ENCODE measurements at regions not wholly inside any gene's neighbourhood (a gene's known extent, or its start where the extent isn't known, plus 50 kb on each side); places are given as distances from the start of the nearest gene placed in this dataset.

DNA sequence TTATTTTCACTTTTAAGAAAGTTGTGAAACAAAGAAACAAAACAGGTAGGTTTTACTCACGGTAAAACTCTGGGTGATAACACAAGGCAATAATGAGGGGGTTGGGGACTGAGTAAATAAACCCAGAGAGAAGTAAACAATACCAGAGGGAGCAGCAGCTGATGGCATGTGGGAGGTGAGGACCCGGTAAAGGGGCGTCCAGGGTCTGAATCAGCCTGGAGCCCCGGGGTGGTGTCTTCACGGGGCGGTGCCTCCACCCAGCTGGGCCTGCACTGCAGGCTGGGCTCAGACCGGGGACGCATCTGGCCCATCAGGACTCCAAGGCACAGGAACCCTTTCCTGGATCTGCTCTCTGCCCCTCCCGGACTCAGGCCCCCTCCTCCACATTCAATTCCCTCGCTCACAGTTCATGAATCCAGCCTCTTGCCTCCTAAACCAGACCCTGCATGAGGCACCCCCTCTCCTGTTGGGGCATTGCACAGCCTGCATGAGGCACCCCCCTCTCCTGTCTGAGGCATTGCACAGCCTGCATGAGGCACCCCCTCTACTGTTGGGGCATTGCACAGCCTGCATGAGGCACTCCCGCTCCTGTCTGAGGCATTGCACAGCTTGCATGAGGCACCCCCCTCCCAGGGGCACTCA lies 73.9 kb upstream of the MFGE8 start:
- TF ChIP-seq, protein P1, sequence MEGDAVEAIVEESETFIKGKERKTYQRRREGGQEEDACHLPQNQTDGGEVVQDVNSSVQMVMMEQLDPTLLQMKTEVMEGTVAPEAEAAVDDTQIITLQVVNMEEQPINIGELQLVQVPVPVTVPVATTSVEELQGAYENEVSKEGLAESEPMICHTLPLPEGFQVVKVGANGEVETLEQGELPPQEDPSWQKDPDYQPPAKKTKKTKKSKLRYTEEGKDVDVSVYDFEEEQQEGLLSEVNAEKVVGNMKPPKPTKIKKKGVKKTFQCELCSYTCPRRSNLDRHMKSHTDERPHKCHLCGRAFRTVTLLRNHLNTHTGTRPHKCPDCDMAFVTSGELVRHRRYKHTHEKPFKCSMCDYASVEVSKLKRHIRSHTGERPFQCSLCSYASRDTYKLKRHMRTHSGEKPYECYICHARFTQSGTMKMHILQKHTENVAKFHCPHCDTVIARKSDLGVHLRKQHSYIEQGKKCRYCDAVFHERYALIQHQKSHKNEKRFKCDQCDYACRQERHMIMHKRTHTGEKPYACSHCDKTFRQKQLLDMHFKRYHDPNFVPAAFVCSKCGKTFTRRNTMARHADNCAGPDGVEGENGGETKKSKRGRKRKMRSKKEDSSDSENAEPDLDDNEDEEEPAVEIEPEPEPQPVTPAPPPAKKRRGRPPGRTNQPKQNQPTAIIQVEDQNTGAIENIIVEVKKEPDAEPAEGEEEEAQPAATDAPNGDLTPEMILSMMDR (IDR thresholded peaks at IDR 0.05; ENCODE audit: insufficient read depth in 1 of 2, low read depth in 1 of 2, low read length in 1 of 2, severe bottlenecking in 1 of 2, unreplicated experiment in 1 of 2) = peak in 1 of 2 experiments; percentile 1
- peak overlapping the region; percentile 88 for H3K27ac Mint-ChIP-seq (ENCODE audit: unreplicated experiment)
- Histone ChIP-seq H3K4me1 (peaks cover 93% of the 10 kb centered on the region), H3K36me3 (ENCODE audit: control insufficient read depth, insufficient read depth, low read length) (no peaks in the 10 kb centered on the region), H3K27me3 (replicated peaks; ENCODE audit: control insufficient read depth, insufficient read depth, low read length) (no peaks in the 10 kb centered on the region), H3K9me3 (no peaks in the 10 kb centered on the region), H3K4me3 (ENCODE audit: low read depth, low read length) (no peak overlapping the region)
- peak overlapping the region; percentile 61 for H3K4me3 Mint-ChIP-seq (ENCODE audit: unreplicated experiment)
- H3K9me3 Mint-ChIP-seq (ENCODE audit: unreplicated experiment) = no peaks in the 10 kb centered on the region
- DNase-seq = peak; percentile 67 to 79
- BruUV-seq (replicated peaks) = no TSS peak
- H3K4me1 Mint-ChIP-seq (ENCODE audit: low read depth, unreplicated experiment) = peaks cover 36% of the 10 kb centered on the region
- intact Hi-C loops (cut with micrococcal nuclease; ENCODE audit: unreplicated experiment) = loop anchor here (2.0 kb wide), 1 partner anchor 30 kb away; no protein-coding TSS in a partner anchor
- POLR2A ChIA-PET = interaction anchor here (1.0 kb wide), 1 partner anchor 12 kb away, joined by 4 read pairs; no protein-coding TSS in a partner anchor
- no peaks in the 10 kb centered on the region for H3K27me3 Mint-ChIP-seq (ENCODE audit: insufficient read depth, unreplicated experiment)
- CTCF ChIA-PET = interaction anchor here (0.8 kb wide), 1 partner anchor 83 kb away, joined by 3 read pairs; no protein-coding TSS in a partner anchor
- H3K36me3 Mint-ChIP-seq (ENCODE audit: insufficient read depth, unreplicated experiment) = peaks cover 25% of the 10 kb centered on the region

DNA sequence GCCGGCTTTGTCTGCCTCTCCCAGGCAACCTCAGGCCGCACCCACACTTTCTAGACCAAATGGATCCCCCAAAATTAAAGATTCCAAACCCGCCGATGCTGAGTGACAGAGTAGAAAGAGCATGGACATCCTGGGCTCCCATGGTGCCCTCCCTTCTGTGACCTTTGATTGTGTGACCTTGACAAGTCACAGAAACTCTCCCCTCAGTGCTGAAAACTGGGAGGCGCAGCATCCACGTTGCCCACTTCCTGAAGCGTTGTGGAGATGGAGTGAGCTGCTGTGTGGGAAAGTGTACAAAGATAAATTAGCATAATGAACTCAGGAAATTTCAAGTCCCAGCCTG lies 74.4 kb upstream of the MFGE8 start:
- H3K9me3 Mint-ChIP-seq (ENCODE audit: unreplicated experiment) = no peaks in the 10 kb centered on the region
- intact Hi-C loops (cut with micrococcal nuclease; ENCODE audit: unreplicated experiment) = loop anchor here (2.0 kb wide), 1 partner anchor 29 kb away; no protein-coding TSS in a partner anchor
- H3K27me3 Mint-ChIP-seq (ENCODE audit: insufficient read depth, unreplicated experiment) = no peaks in the 10 kb centered on the region
- no peak for DNase-seq
- peak overlapping the region; percentile 88 for H3K27ac Mint-ChIP-seq (ENCODE audit: unreplicated experiment)
- peak overlapping the region; percentile 61 for H3K4me3 Mint-ChIP-seq (ENCODE audit: unreplicated experiment)
- Histone ChIP-seq H3K4me1 (peaks cover 93% of the 10 kb centered on the region), H3K4me3 (ENCODE audit: low read depth, low read length) (no peak overlapping the region), H3K27me3 (replicated peaks; ENCODE audit: control insufficient read depth, insufficient read depth, low read length) (no peaks in the 10 kb centered on the region), H3K36me3 (ENCODE audit: control insufficient read depth, insufficient read depth, low read length) (no peaks in the 10 kb centered on the region), H3K9me3 (no peaks in the 10 kb centered on the region)
- TF ChIP-seq, protein P1 (IDR thresholded peaks at IDR 0.05; ENCODE audit: insufficient read depth in 1 of 2, low read depth in 1 of 2, low read length in 1 of 2, severe bottlenecking in 1 of 2, unreplicated experiment in 1 of 2) = no peak
- CTCF ChIA-PET = interaction anchor here (0.8 kb wide), 1 partner anchor 83 kb away, joined by 3 read pairs; no protein-coding TSS in a partner anchor
- peaks cover 30% of the 10 kb centered on the region for H3K36me3 Mint-ChIP-seq (ENCODE audit: insufficient read depth, unreplicated experiment)
- peaks cover 41% of the 10 kb centered on the region for H3K4me1 Mint-ChIP-seq (ENCODE audit: low read depth, unreplicated experiment)
- POLR2A ChIA-PET = interaction anchor here (1.0 kb wide), 1 partner anchor 13 kb away, joined by 4 read pairs; no protein-coding TSS in a partner anchor
- no TSS peak for BruUV-seq (replicated peaks)

DNA sequence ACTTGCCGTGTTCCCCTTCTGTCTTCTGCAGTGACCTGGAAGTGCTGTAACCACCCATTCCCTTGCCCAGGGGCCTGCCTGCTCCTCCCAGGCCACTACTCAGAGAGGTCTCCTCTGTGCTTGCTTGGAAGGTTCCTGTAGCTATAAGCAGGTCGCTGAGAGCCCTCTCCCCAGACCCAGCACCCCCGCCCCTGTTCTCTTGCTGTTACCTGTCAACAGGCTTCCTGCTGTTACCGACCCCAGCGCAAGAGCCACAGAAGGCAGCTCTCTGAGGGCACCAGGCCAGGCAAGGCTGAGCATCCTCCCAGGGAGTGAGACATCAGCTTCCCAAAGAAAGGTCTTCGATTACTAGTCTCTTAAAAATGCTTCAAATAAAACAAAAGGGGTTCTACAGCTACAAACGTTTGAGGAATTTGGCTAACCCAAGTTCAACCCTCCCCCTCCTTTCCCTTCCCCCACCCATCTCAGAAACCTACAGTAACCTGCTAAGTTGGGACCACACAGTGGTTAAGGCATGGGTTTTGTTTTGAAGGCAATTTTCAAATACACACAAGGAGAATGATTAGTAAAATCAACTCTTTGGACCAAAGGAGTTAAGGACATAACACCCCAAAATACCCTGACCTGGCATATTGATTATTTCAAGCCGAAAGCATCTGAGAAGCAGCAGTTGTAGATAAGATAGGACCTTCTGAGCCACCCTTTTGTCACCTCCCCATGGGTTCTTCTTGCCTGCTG lies 74.9 kb upstream of the MFGE8 start:
- H3K9me3 ChIP-seq = no peaks in the 10 kb centered on the region
- no TSS peak for BruUV-seq (replicated peaks)
- H3K4me3 ChIP-seq (ENCODE audit: low read depth, low read length) = no peak overlapping the region
- DNase-seq = peak in 1 of 2 experiments; percentile 37
- H3K27me3 Mint-ChIP-seq (ENCODE audit: insufficient read depth, unreplicated experiment) = no peaks in the 10 kb centered on the region
- TF ChIP-seq, protein P1 (IDR thresholded peaks at IDR 0.05; ENCODE audit: insufficient read depth in 1 of 2, low read depth in 1 of 2, low read length in 1 of 2, severe bottlenecking in 1 of 2, unreplicated experiment in 1 of 2) = no peak
- no peaks in the 10 kb centered on the region for H3K9me3 Mint-ChIP-seq (ENCODE audit: unreplicated experiment)
- intact Hi-C loops (cut with micrococcal nuclease; ENCODE audit: unreplicated experiment) = loop anchor here (2.0 kb wide), 1 partner anchor 29 kb away; no protein-coding TSS in a partner anchor
- peak overlapping the region; percentile 88 for H3K27ac Mint-ChIP-seq (ENCODE audit: unreplicated experiment)
- ChIA-PET POLR2A (no interaction called here), CTCF (interaction anchor here (0.8 kb wide), 1 partner anchor 84 kb away, joined by 3 read pairs; no protein-coding TSS in a partner anchor)
- H3K36me3 Mint-ChIP-seq (ENCODE audit: insufficient read depth, unreplicated experiment) = peaks cover 32% of the 10 kb centered on the region
- H3K4me1 ChIP-seq = peaks cover 93% of the 10 kb centered on the region
- H3K36me3 ChIP-seq (ENCODE audit: control insufficient read depth, insufficient read depth, low read length) = no peaks in the 10 kb centered on the region
- H3K27me3 ChIP-seq (replicated peaks; ENCODE audit: control insufficient read depth, insufficient read depth, low read length) = no peaks in the 10 kb centered on the region
- H3K4me3 Mint-ChIP-seq (ENCODE audit: unreplicated experiment) = peak overlapping the region; percentile 61
- H3K4me1 Mint-ChIP-seq (ENCODE audit: low read depth, unreplicated experiment) = peaks cover 42% of the 10 kb centered on the region

Measured in Caco-2 (cell line).